Colonic mucosa (tissue), 4 donors: ENCODE measurements at regions not wholly inside any gene's neighbourhood (a gene's known extent, or its start where the extent isn't known, plus 50 kb on each side); places are given as distances from the start of the nearest gene placed in this dataset.

Source experiments
- DNase-seq: peaks from one replicate; pipeline ENCODE4 v3.0.0-alpha.2; 2020
- H3K27ac ChIP-seq: fragments of 200-600 bp; one replicate; pipeline ENCODE4 v1.8.0; 2021
- H3K27me3 ChIP-seq: fragments of 200-600 bp; one replicate; pipeline ENCODE4 v1.8.0; 2021
- H3K36me3 ChIP-seq: fragments of 200-600 bp; one replicate; pipeline ENCODE4 v1.8.0; 2021
- H3K4me1 ChIP-seq: fragments of 200-600 bp; one replicate; pipeline ENCODE4 v1.8.0; 2021; ENCODE audit warnings: mild to moderate bottlenecking
- H3K4me3 ChIP-seq: fragments of 200-600 bp; one replicate; pipeline ENCODE4 v1.8.0; 2021
- H3K9ac ChIP-seq, 2 donors: one replicate each; pipeline ENCODE4 v1.7.0; 2013; ENCODE audit warnings: control low read depth in 2 of 2, low read depth in 2 of 2, low read length in 2 of 2
- H3K9me3 ChIP-seq: fragments of 200-600 bp; one replicate; pipeline ENCODE4 v1.8.0; 2021
- intact Hi-C: fragments of 100-400 bp; cut with DNase I; formaldehyde crosslinking; loops from one replicate; pipeline ENCODE4 v1.14.1; 2022
- TF ChIP-seq, protein P1 (sequence below): fragments of 200-600 bp; IDR thresholded peaks from one replicate; pipeline ENCODE4 v1.8.0; 2022; ENCODE audit warnings: antibody characterized with exemption, mild to moderate bottlenecking
- donor health status: healthy.
- donor health status: DM: no; HTN: no; CAD: no.
- donor health status: DM: no; HTN: no; CAD: no.

DNA sequence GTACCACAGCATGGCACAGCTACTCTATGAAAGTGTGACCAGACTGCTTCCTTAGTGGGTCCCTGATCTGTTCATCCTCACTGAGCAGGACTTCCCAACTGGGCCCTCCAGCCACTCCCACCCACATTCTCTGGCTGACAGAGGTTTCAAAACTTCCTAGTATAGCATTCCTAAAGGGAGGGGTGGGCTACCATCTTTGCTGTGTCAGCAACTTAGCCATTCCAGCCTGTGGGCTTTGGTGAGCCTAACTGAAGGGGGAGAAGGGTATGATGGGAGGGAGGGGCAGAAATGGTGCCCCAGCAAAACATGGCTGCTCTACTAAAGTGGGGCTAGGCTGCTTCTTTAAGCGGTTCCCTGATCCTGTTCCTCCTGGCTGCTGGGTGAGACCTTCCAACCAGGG, 265.2 kb upstream of the ADGRL4 start:
- Histone ChIP-seq H3K4me1 (no peaks in the 10 kb centered on the region), H3K9ac (no peak overlapping the region), H3K36me3 (no peaks in the 10 kb centered on the region), H3K9me3 (no peaks in the 10 kb centered on the region), H3K27me3 (no peaks in the 10 kb centered on the region), H3K27ac (no peak overlapping the region), H3K4me3 (no peak overlapping the region)
- TF ChIP-seq, protein P1, sequence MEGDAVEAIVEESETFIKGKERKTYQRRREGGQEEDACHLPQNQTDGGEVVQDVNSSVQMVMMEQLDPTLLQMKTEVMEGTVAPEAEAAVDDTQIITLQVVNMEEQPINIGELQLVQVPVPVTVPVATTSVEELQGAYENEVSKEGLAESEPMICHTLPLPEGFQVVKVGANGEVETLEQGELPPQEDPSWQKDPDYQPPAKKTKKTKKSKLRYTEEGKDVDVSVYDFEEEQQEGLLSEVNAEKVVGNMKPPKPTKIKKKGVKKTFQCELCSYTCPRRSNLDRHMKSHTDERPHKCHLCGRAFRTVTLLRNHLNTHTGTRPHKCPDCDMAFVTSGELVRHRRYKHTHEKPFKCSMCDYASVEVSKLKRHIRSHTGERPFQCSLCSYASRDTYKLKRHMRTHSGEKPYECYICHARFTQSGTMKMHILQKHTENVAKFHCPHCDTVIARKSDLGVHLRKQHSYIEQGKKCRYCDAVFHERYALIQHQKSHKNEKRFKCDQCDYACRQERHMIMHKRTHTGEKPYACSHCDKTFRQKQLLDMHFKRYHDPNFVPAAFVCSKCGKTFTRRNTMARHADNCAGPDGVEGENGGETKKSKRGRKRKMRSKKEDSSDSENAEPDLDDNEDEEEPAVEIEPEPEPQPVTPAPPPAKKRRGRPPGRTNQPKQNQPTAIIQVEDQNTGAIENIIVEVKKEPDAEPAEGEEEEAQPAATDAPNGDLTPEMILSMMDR, result no peak
- DNase-seq, result no peak
- intact Hi-C loops, result no loop called here

DNA sequence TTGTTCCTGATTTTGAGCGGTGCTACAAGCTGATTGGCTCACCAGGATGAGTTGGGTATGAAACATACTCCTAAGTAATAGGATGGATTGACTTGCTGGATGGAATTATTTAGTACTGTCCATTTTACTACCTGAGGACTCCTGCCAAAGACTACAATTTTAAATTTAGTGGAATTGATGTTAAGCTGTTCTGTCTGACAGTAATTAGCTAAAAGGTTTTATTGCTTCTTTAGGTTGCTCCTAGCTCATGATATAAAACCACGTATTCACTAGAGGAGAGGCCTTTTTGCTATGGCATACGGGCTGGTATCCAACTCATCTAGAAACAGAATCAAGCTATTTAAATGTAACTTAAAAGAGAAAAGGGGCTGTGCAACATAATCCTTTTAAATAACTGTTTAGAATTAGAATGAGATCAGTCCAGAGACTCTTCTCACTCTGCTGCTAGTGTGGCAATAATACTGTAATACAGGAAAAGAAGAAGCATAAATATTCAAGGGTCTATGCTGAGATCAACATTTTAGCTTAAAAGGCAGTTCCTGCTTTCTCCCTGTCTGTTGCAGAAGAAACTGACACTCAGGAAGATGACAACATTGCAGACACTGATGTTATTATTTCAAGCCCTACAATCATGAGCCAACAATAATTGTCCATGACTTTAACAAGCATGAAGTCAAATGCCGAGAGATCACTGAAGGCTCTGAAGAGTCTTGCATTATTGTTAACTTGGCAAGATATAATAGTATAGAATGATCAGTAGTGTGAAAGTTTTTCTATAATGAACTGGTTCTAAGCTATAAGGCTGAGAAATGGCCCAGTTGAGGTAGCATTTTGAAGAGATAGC, 258.7 kb upstream of the ADGRL4 start:
- no peak overlapping the region for H3K27ac ChIP-seq
- no peaks in the 10 kb centered on the region for H3K27me3 ChIP-seq
- DNase-seq, result no peak
- intact Hi-C loops, result no loop called here
- H3K4me3 ChIP-seq, result no peak overlapping the region
- no peak overlapping the region for H3K9ac ChIP-seq
- H3K36me3 ChIP-seq, result no peaks in the 10 kb centered on the region
- H3K9me3 ChIP-seq, result no peaks in the 10 kb centered on the region
- TF ChIP-seq, protein P1, result no peak
- no peaks in the 10 kb centered on the region for H3K4me1 ChIP-seq

DNA sequence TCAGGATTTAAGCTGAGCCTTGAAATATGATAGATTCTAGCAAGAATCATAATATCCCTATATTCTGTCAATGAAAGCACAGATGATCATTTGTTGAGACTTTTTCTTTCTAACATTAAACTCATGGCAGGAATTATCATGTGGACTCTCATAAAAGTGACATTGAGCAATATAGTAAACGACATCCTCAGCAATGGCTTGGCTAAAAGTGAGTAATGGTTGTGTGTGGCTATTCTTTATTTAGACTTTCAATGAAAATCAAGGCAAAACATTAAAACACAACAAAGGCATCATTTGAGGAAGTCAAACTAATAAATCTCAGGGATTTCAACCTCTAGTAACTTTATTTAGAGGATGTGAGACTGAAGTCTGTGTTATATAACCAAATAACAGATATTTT, 257.8 kb upstream of the ADGRL4 start:
- DNase-seq, result no peak
- no peak overlapping the region for H3K9ac ChIP-seq
- no peak overlapping the region for H3K27ac ChIP-seq
- H3K4me3 ChIP-seq, result no peak overlapping the region
- H3K4me1 ChIP-seq, result no peaks in the 10 kb centered on the region
- no peaks in the 10 kb centered on the region for H3K36me3 ChIP-seq
- no peaks in the 10 kb centered on the region for H3K27me3 ChIP-seq
- intact Hi-C loops, result no loop called here
- TF ChIP-seq, protein P1, result no peak
- no peaks in the 10 kb centered on the region for H3K9me3 ChIP-seq

DNA sequence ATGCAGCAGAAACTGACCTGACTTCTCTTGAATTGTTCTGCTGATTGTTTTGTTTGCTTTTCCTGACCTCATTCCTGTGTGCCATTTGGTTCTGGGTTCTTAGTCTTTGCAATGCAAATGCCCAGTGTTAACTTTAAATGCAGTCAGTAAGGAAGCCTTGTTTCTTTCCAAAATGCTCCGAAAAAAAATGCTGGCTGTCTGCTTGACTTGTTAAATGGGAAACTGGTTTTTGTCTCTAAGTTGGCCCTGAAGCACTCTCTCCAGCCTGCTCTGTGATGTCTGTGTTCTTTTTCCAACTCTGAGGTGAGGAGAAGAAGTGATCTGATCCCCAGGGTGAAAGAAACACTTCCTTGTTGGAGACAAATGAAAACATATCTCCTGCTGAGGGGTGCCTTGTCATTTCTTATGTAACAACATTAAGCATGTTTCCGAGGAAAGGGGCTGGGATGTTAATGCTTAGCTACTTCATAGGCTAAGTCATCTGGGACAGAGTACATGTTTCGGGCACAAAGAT, 256.3 kb upstream of the ADGRL4 start:
- intact Hi-C loops, result no loop called here
- H3K27me3 ChIP-seq, result no peaks in the 10 kb centered on the region
- TF ChIP-seq, protein P1, result no peak
- H3K4me3 ChIP-seq, result no peak overlapping the region
- H3K9ac ChIP-seq, result no peak overlapping the region
- no peak for DNase-seq
- no peaks in the 10 kb centered on the region for H3K4me1 ChIP-seq
- H3K27ac ChIP-seq, result no peak overlapping the region
- no peaks in the 10 kb centered on the region for H3K9me3 ChIP-seq
- no peaks in the 10 kb centered on the region for H3K36me3 ChIP-seq

DNA sequence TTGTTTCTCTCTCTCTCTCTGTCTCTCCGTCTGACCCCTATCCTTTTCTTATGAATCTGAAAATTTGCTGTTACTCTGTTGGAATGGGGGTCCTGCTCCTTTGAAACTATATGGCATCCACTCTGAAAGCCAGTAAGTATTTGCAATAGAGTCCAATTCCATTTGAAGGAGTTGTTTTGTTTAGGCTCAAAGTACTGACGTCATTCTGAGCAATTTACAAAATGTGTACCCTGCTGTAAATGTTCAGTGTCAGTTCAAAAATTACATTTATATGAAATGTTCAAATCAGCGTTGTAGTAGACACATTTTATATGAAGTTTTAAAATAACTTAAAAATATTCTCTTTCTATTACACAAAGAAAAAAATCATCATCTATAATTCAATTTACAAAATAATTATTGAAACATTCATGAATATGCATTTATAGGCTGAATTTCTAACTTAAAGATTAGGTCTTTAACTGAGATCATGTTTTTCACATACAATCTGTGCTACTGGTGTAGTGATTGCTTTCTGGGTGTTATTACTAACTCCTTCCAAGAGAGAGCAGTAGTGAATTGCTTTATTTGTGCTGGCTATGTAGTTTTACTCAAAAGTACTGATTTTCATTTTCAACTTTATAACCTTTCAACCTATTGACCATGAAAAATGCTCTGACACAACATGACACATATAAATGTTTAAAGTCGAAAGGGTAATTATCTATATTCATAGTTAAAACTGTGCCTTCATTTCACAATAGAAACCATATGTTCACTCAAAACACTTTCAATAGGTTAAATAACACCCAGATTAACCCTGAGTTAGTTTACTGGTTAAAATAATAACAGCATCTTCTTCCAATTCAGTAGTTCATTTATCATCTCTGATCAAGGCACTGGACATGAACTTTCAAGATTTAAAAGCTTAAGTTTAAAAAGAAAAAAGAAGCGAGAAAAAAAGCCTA, 253.1 kb upstream of the ADGRL4 start:
- H3K9me3 ChIP-seq, result no peaks in the 10 kb centered on the region
- no peaks in the 10 kb centered on the region for H3K4me1 ChIP-seq
- TF ChIP-seq, protein P1, result no peak
- no peaks in the 10 kb centered on the region for H3K36me3 ChIP-seq
- H3K27me3 ChIP-seq, result no peaks in the 10 kb centered on the region
- no peak for DNase-seq
- intact Hi-C loops, result no loop called here
- no peak overlapping the region for H3K9ac ChIP-seq
- H3K27ac ChIP-seq, result no peak overlapping the region
- no peak overlapping the region for H3K4me3 ChIP-seq
